ENCODE measurements at regions not wholly inside any gene's neighbourhood (a gene's known extent, or its start where the extent isn't known, plus 50 kb on each side); places are given as distances from the start of the nearest gene placed in this dataset.

GRCh38 chr7:42385912-42386311 lies 148.9 kb upstream of the GLI3 start:
- H3K14ac ChIP-seq (ENCODE audit: insufficient read length) = no peak overlapping the region
- no peaks in the 10 kb centered on the region for H3K4me1 ChIP-seq (replicated peaks in 1 of 4; ENCODE audit: control insufficient read depth in 3 of 4, insufficient read depth in 4 of 4, low read length in 3 of 4)
- peak; percentile 69 for FAIRE-seq
- no peaks in the 10 kb centered on the region for H3K79me1 ChIP-seq (ENCODE audit: low read depth, low read length)
- no peaks in the 10 kb centered on the region for H3K27me3 ChIP-seq (replicated peaks in 1 of 4; ENCODE audit: control insufficient read depth in 3 of 4, extremely low read depth in 1 of 4, insufficient read depth in 3 of 4, low read length in 3 of 4)
- no peaks in the 10 kb centered on the region for H3K9me3 ChIP-seq (ENCODE audit: insufficient read depth in 2 of 2, low read depth in 1 of 2, low read length in 1 of 2)
- H3K36me3 ChIP-seq (ENCODE audit: control insufficient read depth in 2 of 4, insufficient read depth in 4 of 4, low read length in 3 of 4) = no peaks in the 10 kb centered on the region
- no peak overlapping the region for H2BK15ac ChIP-seq (ENCODE audit: low read length)
- ChIA-PET CTCF (ENCODE audit: partially characterized antibody) (no interaction called here), POLR2A (ENCODE audit: partially characterized antibody) (no interaction called here)
- no peak overlapping the region for H2BK12ac ChIP-seq (ENCODE audit: low read depth, low read length)
- H4K91ac ChIP-seq (replicated peaks; ENCODE audit: insufficient read length, low read length) = no peak overlapping the region
- H4K20me1 ChIP-seq (replicated peaks in 1 of 2; ENCODE audit: control insufficient read depth in 1 of 2, insufficient read depth in 2 of 2, low read length in 2 of 2) = no peaks in the 10 kb centered on the region
- H3K4ac ChIP-seq (replicated peaks; ENCODE audit: insufficient read length, low read depth, low read length) = no peak overlapping the region
- no peak overlapping the region for H3K4me2 ChIP-seq (ENCODE audit: insufficient read depth in 1 of 2, low read depth in 2 of 2, low read length in 2 of 2)
- no peak overlapping the region for H4K8ac ChIP-seq (ENCODE audit: extremely low read depth, insufficient read depth, low read length)
- no peak overlapping the region for H3K23ac ChIP-seq (ENCODE audit: insufficient read length)
- H3K4me3 ChIP-seq (ENCODE audit: extremely low read depth in 1 of 4, insufficient read depth in 2 of 4, low read depth in 3 of 4, low read length in 4 of 4) = no peak overlapping the region
- H2BK120ac ChIP-seq (replicated peaks; ENCODE audit: low read depth, low read length) = no peak overlapping the region
- 80% methylated on average over 3 of the region's 3 CpGs; no CpG with 5 or more reads in 1 of the 2 experiments for WGBS, 2 experiments (ENCODE audit: extremely low coverage in 1 of 2, insufficient coverage in 1 of 2, insufficient read length in 1 of 2, insufficient replicate concordance in 2 of 2, low coverage in 1 of 2, low lambda C conversion rate in 2 of 2, missing lambda C conversion rate in 1 of 2)
- no peak overlapping the region for H3K56ac ChIP-seq (replicated peaks; ENCODE audit: insufficient read length, low read depth, low read length)
- no peak overlapping the region for H2AFZ ChIP-seq (ENCODE audit: low read length)
- no peak overlapping the region for H3K18ac ChIP-seq (ENCODE audit: extremely low read depth, low read length)
- H3K23me2 ChIP-seq (ENCODE audit: low read depth, low read length) = no peaks in the 10 kb centered on the region
- no peak overlapping the region for H2BK5ac ChIP-seq (ENCODE audit: low read depth, low read length)
- no peak overlapping the region for H2AK5ac ChIP-seq (ENCODE audit: low read depth, low read length)
- H3K9ac ChIP-seq (replicated peaks in 1 of 4; ENCODE audit: extremely low read depth in 1 of 4, low read depth in 3 of 4, low read length in 3 of 4) = no peak overlapping the region
- H3K79me2 ChIP-seq (ENCODE audit: control insufficient read depth in 1 of 2, insufficient read depth in 2 of 2, low read length in 2 of 2) = no peaks in the 10 kb centered on the region
- no peak overlapping the region for H2BK20ac ChIP-seq (ENCODE audit: low read length)
- no peak overlapping the region for H3K27ac ChIP-seq (ENCODE audit: low read depth, low read length)
- DNase-seq (ENCODE audit: low read depth in 1 of 2, low spot score in 2 of 2) = no peak
- no peak overlapping the region for H4K5ac ChIP-seq (ENCODE audit: insufficient read length, low read depth, low read length)
- TF ChIP-seq TBP (IDR thresholded peaks at IDR 0.05; ENCODE audit: low read depth, low read length) (no peak), CEBPB (IDR thresholded peaks at IDR 0.05; ENCODE audit: low read depth, low read length) (no peak), YY1 (IDR thresholded peaks at IDR 0.05; ENCODE audit: low read depth, low read length) (no peak), KDM4A (IDR thresholded peaks at IDR 0.05; ENCODE audit: low read depth, low read length, severe bottlenecking) (no peak), CTCF (IDR thresholded peaks at IDR 0.05; ENCODE audit: control extremely low read depth in 1 of 3, insufficient read depth in 1 of 3, low read depth in 1 of 3, low read length in 3 of 3) (peak; percentile 42 to 65 (median 43)), TAF7 (optimal IDR thresholded peaks at IDR 0.05; ENCODE audit: borderline replicate concordance, low read depth, low read length) (no peak), BRCA1 (IDR thresholded peaks at IDR 0.05; ENCODE audit: low read depth, low read length) (no peak), POLR2A (IDR thresholded peaks at IDR 0.05; ENCODE audit: control extremely low read depth in 1 of 2, low read depth in 2 of 2, low read length in 2 of 2) (no peak), SP1 (IDR thresholded peaks at IDR 0.05; ENCODE audit: low read depth, low read length) (no peak), JUN (IDR thresholded peaks at IDR 0.05; ENCODE audit: low read depth, low read length) (no peak), ATF3 (IDR thresholded peaks at IDR 0.05; ENCODE audit: insufficient read depth, low read depth, low read length) (no peak), TEAD4 (IDR thresholded peaks at IDR 0.05; ENCODE audit: low read depth, low read length) (no peak), BCL11A (IDR thresholded peaks at IDR 0.05; ENCODE audit: low read depth in 2 of 2, low read length in 2 of 2) (no peak), RBBP5 (IDR thresholded peaks at IDR 0.05; ENCODE audit: borderline replicate concordance, low read depth, low read length) (no peak)

All from H1 (cell line).